Nephron progenitor cell (in vitro differentiated cells): ENCODE measurements at regions not wholly inside any gene's neighbourhood (a gene's known extent, or its start where the extent isn't known, plus 50 kb on each side); places are given as distances from the start of the nearest gene placed in this dataset.

Experiments
- DNase-seq: peaks from one replicate; pipeline ENCODE4 v3.0.0; 2021
- H3K27ac Mint-ChIP-seq: 2 replicates; pipeline ENCODE4 v1.8.0; 2021; ENCODE audit warnings: mild to moderate bottlenecking, moderate library complexity, mixed read lengths
- H3K27me3 Mint-ChIP-seq: 2 replicates; pipeline ENCODE4 v1.8.0; 2021; ENCODE audit warnings: mild to moderate bottlenecking, low read depth, mixed read lengths; ENCODE audit not compliant: poor library complexity
- H3K36me3 Mint-ChIP-seq: 2 replicates; pipeline ENCODE4 v1.8.0; 2021; ENCODE audit warnings: low read depth, mixed read lengths
- H3K4me1 Mint-ChIP-seq: 2 replicates; pipeline ENCODE4 v1.8.0; 2021; ENCODE audit warnings: mixed read lengths
- H3K4me3 Mint-ChIP-seq: 2 replicates; pipeline ENCODE4 v1.8.0; 2021; ENCODE audit warnings: mild to moderate bottlenecking, moderate library complexity, mixed read lengths
- H3K9me3 Mint-ChIP-seq: 2 replicates; pipeline ENCODE4 v1.8.0; 2021; ENCODE audit warnings: mild to moderate bottlenecking, moderate library complexity, mixed read lengths
- CTCF ChIP-seq: fragments of 200-600 bp; sonication (generic); IDR thresholded peaks from 2 replicates; pipeline ENCODE4 v1.5.0; 2021; ENCODE audit warnings: antibody characterized with exemption

- DNase-seq, result no peak
- H3K27me3 Mint-ChIP-seq, result no peaks in the 10 kb centered on the region
- no peaks in the 10 kb centered on the region for H3K4me1 Mint-ChIP-seq
- H3K4me3 Mint-ChIP-seq, result no peak overlapping the region
- no peaks in the 10 kb centered on the region for H3K36me3 Mint-ChIP-seq
- no peak for TF ChIP-seq CTCF
- no peaks in the 10 kb centered on the region for H3K9me3 Mint-ChIP-seq
- H3K27ac Mint-ChIP-seq, result no peak overlapping the region
Measured at GRCh38 chr9:23413541-23413940, 412.5 kb downstream of the ELAVL2 start.

- H3K36me3 Mint-ChIP-seq, result no peaks in the 10 kb centered on the region
Measured at GRCh38 chr9:23423999-23424398, 402.0 kb downstream of the ELAVL2 start.

GRCh38 chr9:23426144-23426543 lies 399.9 kb downstream of the ELAVL2 start:
- no peak overlapping the region for H3K27ac Mint-ChIP-seq
- no peak overlapping the region for H3K4me3 Mint-ChIP-seq
- no peaks in the 10 kb centered on the region for H3K9me3 Mint-ChIP-seq
- no peaks in the 10 kb centered on the region for H3K4me1 Mint-ChIP-seq
- no peak for TF ChIP-seq CTCF
- H3K27me3 Mint-ChIP-seq, result no peaks in the 10 kb centered on the region
- DNase-seq, result no peak
- no peaks in the 10 kb centered on the region for H3K36me3 Mint-ChIP-seq

More at GRCh38 chr9:23423999-23424398, 402.0 kb downstream of the ELAVL2 start:
- H3K4me3 Mint-ChIP-seq, result no peak overlapping the region
- H3K4me1 Mint-ChIP-seq, result no peaks in the 10 kb centered on the region
- H3K27me3 Mint-ChIP-seq, result no peaks in the 10 kb centered on the region
- DNase-seq, result no peak
- no peak overlapping the region for H3K27ac Mint-ChIP-seq
- H3K9me3 Mint-ChIP-seq, result no peaks in the 10 kb centered on the region
- no peak for TF ChIP-seq CTCF

- Mint-ChIP-seq H3K27me3 (no peaks in the 10 kb centered on the region), H3K4me3 (no peak overlapping the region), H3K36me3 (no peaks in the 10 kb centered on the region), H3K4me1 (no peaks in the 10 kb centered on the region), H3K9me3 (peaks cover 17% of the 10 kb centered on the region), H3K27ac (no peak overlapping the region)
- DNase-seq, result no peak
- TF ChIP-seq CTCF, result no peak
Measured at GRCh38 chr9:23431459-23431858, 394.6 kb downstream of the ELAVL2 start.

- H3K27ac Mint-ChIP-seq, result no peak overlapping the region
- no peak overlapping the region for H3K4me3 Mint-ChIP-seq
- H3K4me1 Mint-ChIP-seq, result no peaks in the 10 kb centered on the region
- TF ChIP-seq CTCF, result no peak
- peaks cover 17% of the 10 kb centered on the region for H3K9me3 Mint-ChIP-seq
- DNase-seq, result no peak
- H3K27me3 Mint-ChIP-seq, result no peaks in the 10 kb centered on the region
- H3K36me3 Mint-ChIP-seq, result no peaks in the 10 kb centered on the region
Measured at GRCh38 chr9:23434654-23435053, 391.4 kb downstream of the ELAVL2 start.

- no peaks in the 10 kb centered on the region for H3K36me3 Mint-ChIP-seq
- H3K4me3 Mint-ChIP-seq, result no peak overlapping the region
- no peaks in the 10 kb centered on the region for H3K27me3 Mint-ChIP-seq
- H3K9me3 Mint-ChIP-seq, result no peaks in the 10 kb centered on the region
- H3K27ac Mint-ChIP-seq, result no peak overlapping the region
- no peak for DNase-seq
- H3K4me1 Mint-ChIP-seq, result no peaks in the 10 kb centered on the region
- no peak for TF ChIP-seq CTCF
Measured at GRCh38 chr9:23438299-23438907, 387.6 kb downstream of the ELAVL2 start.
